ENCODE measurements at regions not wholly inside any gene's neighbourhood (a gene's known extent, or its start where the extent isn't known, plus 50 kb on each side); places are given as distances from the start of the nearest gene placed in this dataset.
A peak's percentile ranks its signal among the peaks of the same experiment; 100 is the strongest.

DNA sequence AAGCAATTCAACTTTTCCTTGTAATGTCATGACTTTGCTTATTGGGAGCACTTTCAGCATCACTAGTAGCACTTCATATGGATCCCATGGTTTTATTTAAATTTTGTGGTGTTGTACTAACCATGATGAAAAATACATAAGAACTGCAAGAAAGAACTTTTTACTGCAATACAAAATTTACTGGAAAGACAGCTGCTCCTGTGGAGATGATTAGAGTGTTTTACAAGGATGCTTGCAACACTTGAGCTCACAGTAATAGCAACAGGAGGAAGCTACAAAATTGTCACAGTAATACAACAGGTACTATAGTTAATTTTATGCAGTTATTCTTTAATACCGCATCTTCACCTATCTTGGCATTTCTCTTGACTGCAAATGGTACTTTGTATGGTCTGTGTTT is 158.3 kb upstream of the TSLP start:
- 96% methylated on average over 1 of the region's 1 CpG for WGBS (ENCODE audit: low lambda C conversion rate)
- DNase-seq, result no peak
- Histone ChIP-seq H3K4me3 (ENCODE audit: low read depth in 2 of 2, low read length in 1 of 2) (no peak overlapping the region), H3K4me2 (no peak overlapping the region), H3K27me3 (ENCODE audit: insufficient read depth) (no peaks in the 10 kb centered on the region), H3K9ac (no peak overlapping the region), H4K20me1 (ENCODE audit: insufficient read depth) (no peaks in the 10 kb centered on the region), H3K79me2 (ENCODE audit: insufficient read depth) (no peaks in the 10 kb centered on the region), H3F3A (replicated peaks; ENCODE audit: insufficient read depth) (peaks cover 30% of the 10 kb centered on the region), H3K9me3 (no peaks in the 10 kb centered on the region), H3K36me3 (replicated peaks in 1 of 2; ENCODE audit: control insufficient read depth in 1 of 2, insufficient read depth in 2 of 2, low read length in 1 of 2) (no peaks in the 10 kb centered on the region), H2AFZ (ENCODE audit: low read depth) (no peak overlapping the region), H3K27ac (ENCODE audit: low read depth in 2 of 2, low read length in 1 of 2) (no peak overlapping the region), H3K4me1 (ENCODE audit: control insufficient read depth in 1 of 2, insufficient read depth in 2 of 2, low read depth in 1 of 2, low read length in 1 of 2) (peaks cover 16 to 18% of the 10 kb centered on the region in 2 experiments), H3K9me2 (no peaks in the 10 kb centered on the region)
- ChIA-PET CTCF (no interaction called here), POLR2A (no interaction called here)
- TF ChIP-seq GATA2 (CRISPR knock-in tag; IDR thresholded peaks at IDR 0.05), result no peak
- TF ChIP-seq, protein P1, sequence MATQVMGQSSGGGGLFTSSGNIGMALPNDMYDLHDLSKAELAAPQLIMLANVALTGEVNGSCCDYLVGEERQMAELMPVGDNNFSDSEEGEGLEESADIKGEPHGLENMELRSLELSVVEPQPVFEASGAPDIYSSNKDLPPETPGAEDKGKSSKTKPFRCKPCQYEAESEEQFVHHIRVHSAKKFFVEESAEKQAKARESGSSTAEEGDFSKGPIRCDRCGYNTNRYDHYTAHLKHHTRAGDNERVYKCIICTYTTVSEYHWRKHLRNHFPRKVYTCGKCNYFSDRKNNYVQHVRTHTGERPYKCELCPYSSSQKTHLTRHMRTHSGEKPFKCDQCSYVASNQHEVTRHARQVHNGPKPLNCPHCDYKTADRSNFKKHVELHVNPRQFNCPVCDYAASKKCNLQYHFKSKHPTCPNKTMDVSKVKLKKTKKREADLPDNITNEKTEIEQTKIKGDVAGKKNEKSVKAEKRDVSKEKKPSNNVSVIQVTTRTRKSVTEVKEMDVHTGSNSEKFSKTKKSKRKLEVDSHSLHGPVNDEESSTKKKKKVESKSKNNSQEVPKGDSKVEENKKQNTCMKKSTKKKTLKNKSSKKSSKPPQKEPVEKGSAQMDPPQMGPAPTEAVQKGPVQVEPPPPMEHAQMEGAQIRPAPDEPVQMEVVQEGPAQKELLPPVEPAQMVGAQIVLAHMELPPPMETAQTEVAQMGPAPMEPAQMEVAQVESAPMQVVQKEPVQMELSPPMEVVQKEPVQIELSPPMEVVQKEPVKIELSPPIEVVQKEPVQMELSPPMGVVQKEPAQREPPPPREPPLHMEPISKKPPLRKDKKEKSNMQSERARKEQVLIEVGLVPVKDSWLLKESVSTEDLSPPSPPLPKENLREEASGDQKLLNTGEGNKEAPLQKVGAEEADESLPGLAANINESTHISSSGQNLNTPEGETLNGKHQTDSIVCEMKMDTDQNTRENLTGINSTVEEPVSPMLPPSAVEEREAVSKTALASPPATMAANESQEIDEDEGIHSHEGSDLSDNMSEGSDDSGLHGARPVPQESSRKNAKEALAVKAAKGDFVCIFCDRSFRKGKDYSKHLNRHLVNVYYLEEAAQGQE (IDR thresholded peaks at IDR 0.05; ENCODE audit: low read depth, low read length), result no peak
- TF ChIP-seq, protein P2, sequence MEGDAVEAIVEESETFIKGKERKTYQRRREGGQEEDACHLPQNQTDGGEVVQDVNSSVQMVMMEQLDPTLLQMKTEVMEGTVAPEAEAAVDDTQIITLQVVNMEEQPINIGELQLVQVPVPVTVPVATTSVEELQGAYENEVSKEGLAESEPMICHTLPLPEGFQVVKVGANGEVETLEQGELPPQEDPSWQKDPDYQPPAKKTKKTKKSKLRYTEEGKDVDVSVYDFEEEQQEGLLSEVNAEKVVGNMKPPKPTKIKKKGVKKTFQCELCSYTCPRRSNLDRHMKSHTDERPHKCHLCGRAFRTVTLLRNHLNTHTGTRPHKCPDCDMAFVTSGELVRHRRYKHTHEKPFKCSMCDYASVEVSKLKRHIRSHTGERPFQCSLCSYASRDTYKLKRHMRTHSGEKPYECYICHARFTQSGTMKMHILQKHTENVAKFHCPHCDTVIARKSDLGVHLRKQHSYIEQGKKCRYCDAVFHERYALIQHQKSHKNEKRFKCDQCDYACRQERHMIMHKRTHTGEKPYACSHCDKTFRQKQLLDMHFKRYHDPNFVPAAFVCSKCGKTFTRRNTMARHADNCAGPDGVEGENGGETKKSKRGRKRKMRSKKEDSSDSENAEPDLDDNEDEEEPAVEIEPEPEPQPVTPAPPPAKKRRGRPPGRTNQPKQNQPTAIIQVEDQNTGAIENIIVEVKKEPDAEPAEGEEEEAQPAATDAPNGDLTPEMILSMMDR (IDR thresholded peaks at IDR 0.05), result no peak
- TF ChIP-seq, protein P3, sequence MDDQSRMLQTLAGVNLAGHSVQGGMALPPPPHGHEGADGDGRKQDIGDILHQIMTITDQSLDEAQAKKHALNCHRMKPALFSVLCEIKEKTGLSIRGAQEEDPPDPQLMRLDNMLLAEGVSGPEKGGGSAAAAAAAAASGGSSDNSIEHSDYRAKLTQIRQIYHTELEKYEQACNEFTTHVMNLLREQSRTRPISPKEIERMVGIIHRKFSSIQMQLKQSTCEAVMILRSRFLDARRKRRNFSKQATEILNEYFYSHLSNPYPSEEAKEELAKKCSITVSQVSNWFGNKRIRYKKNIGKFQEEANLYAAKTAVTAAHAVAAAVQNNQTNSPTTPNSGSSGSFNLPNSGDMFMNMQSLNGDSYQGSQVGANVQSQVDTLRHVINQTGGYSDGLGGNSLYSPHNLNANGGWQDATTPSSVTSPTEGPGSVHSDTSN (IDR thresholded peaks at IDR 0.05), result no peak
- TF ChIP-seq, protein P4, sequence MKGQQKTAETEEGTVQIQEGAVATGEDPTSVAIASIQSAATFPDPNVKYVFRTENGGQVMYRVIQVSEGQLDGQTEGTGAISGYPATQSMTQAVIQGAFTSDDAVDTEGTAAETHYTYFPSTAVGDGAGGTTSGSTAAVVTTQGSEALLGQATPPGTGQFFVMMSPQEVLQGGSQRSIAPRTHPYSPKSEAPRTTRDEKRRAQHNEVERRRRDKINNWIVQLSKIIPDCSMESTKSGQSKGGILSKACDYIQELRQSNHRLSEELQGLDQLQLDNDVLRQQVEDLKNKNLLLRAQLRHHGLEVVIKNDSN (IDR thresholded peaks at IDR 0.05; ENCODE audit: borderline replicate concordance, low read depth), result no peak

DNA sequence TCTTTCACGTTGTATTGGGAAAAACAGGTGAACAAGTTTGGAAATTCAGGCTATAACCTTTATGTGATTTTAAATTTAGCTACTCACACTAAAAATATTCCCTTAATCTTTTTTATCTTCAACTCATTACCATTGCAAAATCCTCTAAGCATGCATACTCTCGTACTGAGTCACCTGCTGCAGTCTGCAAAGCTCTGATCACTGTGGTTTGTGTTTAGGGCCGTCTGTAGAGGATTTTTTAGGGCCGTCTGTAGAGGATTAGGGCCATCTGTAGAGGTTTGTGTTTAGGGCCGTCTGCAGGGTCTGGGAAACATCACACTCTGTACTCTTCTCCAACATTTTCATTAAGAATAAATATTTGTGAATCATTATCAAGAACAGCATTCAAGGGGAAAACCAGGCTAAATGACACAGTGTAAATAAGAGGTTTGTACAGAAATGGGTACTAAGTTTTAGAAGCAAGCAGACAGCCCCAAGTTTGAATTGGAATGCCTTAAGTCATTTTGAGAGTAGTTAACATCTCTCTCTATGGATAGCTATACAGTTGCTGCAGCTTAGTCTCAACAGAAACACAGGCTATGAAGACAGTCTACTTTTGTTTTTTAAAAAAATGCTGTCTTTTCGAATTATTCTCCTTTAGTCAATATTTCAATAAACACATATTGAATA is 155.0 kb upstream of the TSLP start:
- WGBS (ENCODE audit: low lambda C conversion rate), result 10% methylated on average over 6 of the region's 6 CpGs
- Histone ChIP-seq H3K4me1 (ENCODE audit: control insufficient read depth in 1 of 2, insufficient read depth in 2 of 2, low read depth in 1 of 2, low read length in 1 of 2) (peaks cover 16 to 18% of the 10 kb centered on the region in 2 experiments), H3K27ac (ENCODE audit: low read depth in 2 of 2, low read length in 1 of 2) (peak overlapping the region; percentile 91 to 95), H3F3A (replicated peaks; ENCODE audit: insufficient read depth) (peaks cover 30% of the 10 kb centered on the region), H4K20me1 (ENCODE audit: insufficient read depth) (no peaks in the 10 kb centered on the region), H3K4me2 (peak overlapping the region; percentile 69), H3K4me3 (ENCODE audit: low read depth in 2 of 2, low read length in 1 of 2) (peak overlapping the region in 1 of 2 experiments; percentile 9; a peak in 3 of 4 replicates), H3K27me3 (ENCODE audit: insufficient read depth) (no peaks in the 10 kb centered on the region), H3K79me2 (ENCODE audit: insufficient read depth) (no peaks in the 10 kb centered on the region), H2AFZ (ENCODE audit: low read depth) (peak overlapping the region; percentile 56; the same call in 1 of the 2 replicates), H3K9ac (peak overlapping the region; percentile 44; the same call in 1 of the 2 replicates), H3K36me3 (replicated peaks in 1 of 2; ENCODE audit: control insufficient read depth in 1 of 2, insufficient read depth in 2 of 2, low read length in 1 of 2) (no peaks in the 10 kb centered on the region), H3K9me2 (no peaks in the 10 kb centered on the region), H3K9me3 (no peaks in the 10 kb centered on the region)
- DNase-seq, result no peak
- ChIA-PET POLR2A (no interaction called here), CTCF (no interaction called here)
- TF ChIP-seq, protein P5, sequence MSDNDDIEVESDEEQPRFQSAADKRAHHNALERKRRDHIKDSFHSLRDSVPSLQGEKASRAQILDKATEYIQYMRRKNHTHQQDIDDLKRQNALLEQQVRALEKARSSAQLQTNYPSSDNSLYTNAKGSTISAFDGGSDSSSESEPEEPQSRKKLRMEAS (IDR thresholded peaks at IDR 0.05; ENCODE audit: low read depth), result peak; percentile 43; the same call in 1 of the 2 replicates
- peak; percentile 96 for TF ChIP-seq MEF2A (IDR thresholded peaks at IDR 0.05; ENCODE audit: borderline replicate concordance, low read depth)
- peak; percentile 97 for TF ChIP-seq TCF12 (IDR thresholded peaks at IDR 0.05)
- peak; percentile 22 for TF ChIP-seq CHD2 (IDR thresholded peaks at IDR 0.05; ENCODE audit: low read length, partially characterized antibody)
- TF ChIP-seq TEAD4 (IDR thresholded peaks at IDR 0.05; ENCODE audit: borderline replicate concordance, insufficient read depth), result peak; percentile 94
- TF ChIP-seq FOXM1 (IDR thresholded peaks at IDR 0.05; ENCODE audit: low read depth), result peak; percentile 91
- TF ChIP-seq FOSL2 (IDR thresholded peaks at IDR 0.05; ENCODE audit: borderline replicate concordance, low read depth), result peak; percentile 95
- TF ChIP-seq NFIC (IDR thresholded peaks at IDR 0.05; ENCODE audit: borderline replicate concordance), result peak; percentile 80
- TF ChIP-seq, protein P4 (IDR thresholded peaks at IDR 0.05; ENCODE audit: borderline replicate concordance, low read depth), result no peak
- peak; percentile 60 to 96 for TF ChIP-seq EP300 (IDR thresholded peaks at IDR 0.05; ENCODE audit: borderline replicate concordance in 1 of 2, low read depth in 1 of 2, low read length in 1 of 2)
- TF ChIP-seq POLR2AphosphoS5 (IDR thresholded peaks at IDR 0.05; ENCODE audit: low read depth, low read length), result peak; percentile 76
- peak; percentile 79; the same call in 1 of the 2 replicates for TF ChIP-seq RXRA (IDR thresholded peaks at IDR 0.05; ENCODE audit: borderline replicate concordance, low read depth)
- peak; percentile 98 for TF ChIP-seq JUND (IDR thresholded peaks at IDR 0.05)

Data from SK-N-SH (cell line).